GM10266 (cell line): ENCODE measurements at regions not wholly inside any gene's neighbourhood (a gene's known extent, or its start where the extent isn't known, plus 50 kb on each side); places are given as distances from the start of the nearest gene placed in this dataset.

Source experiments
- DNase-seq: peaks from one replicate; pipeline ENCODE4 v3.0.0; 2012; ENCODE audit errors: extremely low spot score
- CTCF ChIP-seq: IDR thresholded peaks from 2 replicates; pipeline ENCODE4 v1.5.1; 2012; ENCODE audit warnings: mild to moderate bottlenecking, low read depth; ENCODE audit not compliant: control insufficient read depth, insufficient read depth; ENCODE audit errors: missing control alignments

GRCh38 chr1:219042769-219043168 is 130.9 kb upstream of the LYPLAL1 start:
- no peak for TF ChIP-seq CTCF
- DNase-seq = no peak

DNA sequence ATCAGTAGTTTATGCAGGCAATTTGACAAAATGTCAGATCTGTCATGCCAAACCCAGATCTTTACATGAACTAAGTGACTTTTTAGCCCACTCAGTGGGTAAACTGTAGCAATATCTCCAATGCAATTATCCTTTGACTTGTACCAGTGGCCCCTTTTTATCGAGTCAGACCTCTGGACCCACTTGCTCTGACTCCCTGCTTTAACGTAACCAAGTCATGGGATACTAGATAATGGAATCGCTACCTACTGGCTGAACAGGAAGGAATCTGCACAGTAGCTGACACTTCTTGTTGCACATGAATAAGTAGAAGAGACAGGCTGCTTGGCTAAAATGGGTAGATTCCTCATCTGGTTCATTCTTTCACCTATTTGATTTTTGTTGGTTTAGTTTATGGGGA is 128.4 kb upstream of the LYPLAL1 start:
- no peak for TF ChIP-seq CTCF
- no peak for DNase-seq

DNA sequence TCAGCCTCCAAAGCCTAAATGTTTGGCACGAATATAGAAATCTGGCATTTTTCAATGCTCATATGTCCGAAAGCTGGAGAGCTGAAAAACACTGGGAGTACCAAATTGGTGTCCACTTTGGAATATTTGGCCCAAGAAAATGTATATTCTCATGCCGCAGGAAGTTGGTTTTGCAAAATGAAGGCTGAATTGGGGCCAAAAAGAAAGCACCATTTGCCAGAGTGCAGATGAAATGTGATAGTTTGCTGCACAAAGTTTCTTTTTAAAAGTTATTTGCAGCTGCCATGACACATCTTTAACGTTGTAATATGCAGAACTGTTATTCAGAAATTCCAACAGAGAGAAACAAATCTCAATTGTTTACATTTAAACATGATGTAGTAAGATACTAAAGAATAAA is 124.2 kb upstream of the LYPLAL1 start:
- no peak for DNase-seq
- TF ChIP-seq CTCF = no peak

GRCh38 chr1:219050086-219050821 is 123.4 kb upstream of the LYPLAL1 start:
- no peak for TF ChIP-seq CTCF
- DNase-seq = no peak

DNA sequence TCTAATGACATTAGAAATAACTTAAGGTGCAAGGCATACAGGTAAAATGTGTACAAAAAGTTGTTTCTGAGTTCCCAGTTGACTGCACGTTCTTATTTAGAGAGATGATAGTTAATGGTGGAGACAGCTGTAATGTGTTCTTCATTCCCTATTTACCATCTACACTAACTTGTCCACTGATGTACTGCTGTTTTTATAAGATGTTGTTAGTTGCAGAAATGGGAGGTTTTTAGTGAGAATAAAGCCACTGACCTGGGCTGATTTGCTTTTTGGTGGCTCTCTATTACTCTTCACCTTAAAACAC is 122.9 kb upstream of the LYPLAL1 start:
- no peak for DNase-seq
- TF ChIP-seq CTCF = no peak

- no peak for TF ChIP-seq CTCF
- no peak for DNase-seq
Measured at GRCh38 chr1:219051547-219051946, 122.1 kb upstream of the LYPLAL1 start.

GRCh38 chr1:219058891-219059820 is 114.5 kb upstream of the LYPLAL1 start:
- no peak for TF ChIP-seq CTCF
- DNase-seq = no peak
